H1 (cell line): ENCODE measurements at regions not wholly inside any gene's neighbourhood (a gene's known extent, or its start where the extent isn't known, plus 50 kb on each side); places are given as distances from the start of the nearest gene placed in this dataset.

ENCODE experiments used
- CTCF ChIA-PET: fragments of 300-600 bp; sonication (Branson Sonifier 250); formaldehyde crosslinking; loops from one replicate; lab custom pipeline; 2021; ENCODE audit not compliant: partially characterized antibody; lab: Charles Lee
- POLR2A ChIA-PET: fragments of 300-600 bp; sonication (Branson Sonifier 250); formaldehyde crosslinking; loops from one replicate; lab custom pipeline; 2021; ENCODE audit warnings: inconsistent platforms; ENCODE audit not compliant: partially characterized antibody; lab: Charles Lee
- DNase-seq, 2 experiments: peaks; one replicate each; pipeline versions ENCODE4 v3.0.0 to v3.0.0-alpha.2; 2010 to 2022; ENCODE audit warnings: low spot score in 2 of 2, low read depth in 1 of 2, mixed read lengths in 1 of 2
- FAIRE-seq: peaks from 2 replicates; lab custom pipeline; 2011; peaks lifted over from hg19 to GRCh38; lab: Jason Lieb, UNC
- H2AFZ ChIP-seq: 2 replicates; pipeline ENCODE4 v1.8.1; 2012; ENCODE audit warnings: low read length, inconsistent platforms
- H2AK5ac ChIP-seq: 2 replicates; pipeline ENCODE4 v1.6.1; 2013; ENCODE audit warnings: low read depth, low read length
- H2BK120ac ChIP-seq: replicated peaks from 2 replicates; pipeline ENCODE3; 2013; ENCODE audit warnings: low read depth, low read length, inconsistent platforms
- H2BK12ac ChIP-seq: 2 replicates; pipeline ENCODE4 v1.6.1; 2013; ENCODE audit warnings: low read depth, low read length
- H2BK15ac ChIP-seq: 2 replicates; pipeline ENCODE4 v1.6.1; 2013; ENCODE audit warnings: low read length
- H2BK20ac ChIP-seq: 2 replicates; pipeline ENCODE4 v1.6.1; 2013; ENCODE audit warnings: low read length
- H2BK5ac ChIP-seq: 2 replicates; pipeline ENCODE4 v1.6.1; 2013; ENCODE audit warnings: low read depth, low read length
- H3K14ac ChIP-seq: 2 replicates; pipeline ENCODE4 v1.6.1; 2013; ENCODE audit warnings: inconsistent platforms; ENCODE audit not compliant: insufficient read length
- H3K18ac ChIP-seq: 2 replicates; pipeline ENCODE4 v1.6.1; 2013; ENCODE audit warnings: low read length; ENCODE audit errors: extremely low read depth
- H3K23ac ChIP-seq: 2 replicates; pipeline ENCODE4 v1.6.1; 2013; ENCODE audit warnings: inconsistent platforms; ENCODE audit not compliant: insufficient read length
- H3K23me2 ChIP-seq: 2 replicates; pipeline ENCODE4 v1.6.1; 2013; ENCODE audit warnings: low read depth, low read length
- H3K27ac ChIP-seq: 2 replicates; pipeline ENCODE4 v1.6.1; 2011; ENCODE audit warnings: low read depth, low read length, inconsistent platforms
- H3K27me3 ChIP-seq, 4 experiments: replicated peaks in 1 of 4; 1 replicate in 1 of 4; 2 replicates in 3 of 4; pipeline versions ENCODE4 v1.6.1 to v1.8.1; 2011 to 2013; ENCODE audit warnings: low read length in 3 of 4, mild to moderate bottlenecking in 3 of 4, inconsistent platforms in 2 of 4, mixed read lengths in 2 of 4, moderate library complexity in 1 of 4; ENCODE audit not compliant: control insufficient read depth in 3 of 4, insufficient read depth in 3 of 4; ENCODE audit errors: extremely low read depth in 1 of 4
- H3K36me3 ChIP-seq, 4 experiments: 2 replicates each; pipeline versions ENCODE4 v1.6.1 to v1.8.1; 2011 to 2013; ENCODE audit warnings: mild to moderate bottlenecking in 4 of 4, low read length in 3 of 4, moderate library complexity in 2 of 4, control low read depth in 1 of 4, inconsistent platforms in 1 of 4; ENCODE audit not compliant: insufficient read depth in 4 of 4, control insufficient read depth in 2 of 4
- H3K4ac ChIP-seq: replicated peaks from 2 replicates; pipeline ENCODE3; 2013; ENCODE audit warnings: low read length, low read depth, mixed read lengths, inconsistent platforms; ENCODE audit not compliant: insufficient read length
- H3K4me1 ChIP-seq, 4 experiments: replicated peaks in 1 of 4; 1 replicate in 1 of 4; 2 replicates in 3 of 4; pipeline versions ENCODE4 v1.6.1 to v1.8.1; 2011 to 2013; ENCODE audit warnings: low read length in 3 of 4, inconsistent platforms in 2 of 4, mixed read lengths in 1 of 4; ENCODE audit not compliant: insufficient read depth in 4 of 4, control insufficient read depth in 3 of 4
- H3K4me2 ChIP-seq, 2 experiments: 2 replicates each; pipeline versions ENCODE4 v1.6.1 to v1.8.1; 2011 to 2013; ENCODE audit warnings: low read depth in 2 of 2, low read length in 2 of 2, control low read depth in 1 of 2, inconsistent platforms in 1 of 2, mild to moderate bottlenecking in 1 of 2; ENCODE audit not compliant: insufficient read depth in 1 of 2
- H3K4me3 ChIP-seq, 4 experiments: fragments of 200-600, 300-600 bp in 1 of 4; sonication (generic), shearing (Covaris generic), sonication (Bioruptor Twin) in 1 of 4; 2 replicates each; pipeline versions ENCODE4 v1.5.1 to v1.8.1; 2011 to 2016; ENCODE audit warnings: low read length in 4 of 4, low read depth in 3 of 4, control low read depth in 2 of 4, inconsistent platforms in 2 of 4, mild to moderate bottlenecking in 2 of 4, mixed read lengths in 1 of 4, moderate library complexity in 1 of 4; ENCODE audit not compliant: insufficient read depth in 2 of 4; ENCODE audit errors: extremely low read depth in 1 of 4
- H3K56ac ChIP-seq: replicated peaks from 2 replicates; pipeline ENCODE3; 2013; ENCODE audit warnings: low read depth, mild to moderate bottlenecking, mixed read lengths, low read length, inconsistent platforms; ENCODE audit not compliant: insufficient read length
- H3K79me1 ChIP-seq: 2 replicates; pipeline ENCODE4 v1.6.1; 2013; ENCODE audit warnings: low read depth, low read length, control low read depth
- H3K79me2 ChIP-seq, 2 experiments: 2 replicates each; pipeline versions ENCODE4 v1.6.1 to v1.8.1; 2012 to 2013; ENCODE audit warnings: low read length in 2 of 2, mild to moderate bottlenecking in 2 of 2, inconsistent platforms in 1 of 2; ENCODE audit not compliant: insufficient read depth in 2 of 2, control insufficient read depth in 1 of 2
- H3K9ac ChIP-seq, 4 experiments: replicated peaks in 1 of 4; 1 replicate in 1 of 4; 2 replicates in 3 of 4; pipeline versions ENCODE4 v1.6.1 to v1.8.1; 2011 to 2013; ENCODE audit warnings: low read depth in 3 of 4, low read length in 3 of 4, control low read depth in 2 of 4, mild to moderate bottlenecking in 2 of 4, moderate library complexity in 2 of 4, inconsistent platforms in 1 of 4; ENCODE audit errors: extremely low read depth in 1 of 4
- H3K9me3 ChIP-seq, 2 experiments: 2 replicates each; pipeline versions ENCODE4 v1.6.1 to v1.8.1; 2012 to 2013; ENCODE audit warnings: mild to moderate bottlenecking in 2 of 2, moderate library complexity in 2 of 2, control low read depth in 1 of 2, inconsistent platforms in 1 of 2, low read depth in 1 of 2, low read length in 1 of 2, mixed read lengths in 1 of 2; ENCODE audit not compliant: insufficient read depth in 2 of 2
- H4K20me1 ChIP-seq, 2 experiments: replicated peaks in 1 of 2; 2 replicates each; pipeline versions ENCODE3 to v1.8.1; 2011 to 2013; ENCODE audit warnings: inconsistent platforms in 2 of 2, low read length in 2 of 2, mild to moderate bottlenecking in 1 of 2; ENCODE audit not compliant: insufficient read depth in 2 of 2, control insufficient read depth in 1 of 2
- H4K5ac ChIP-seq: 2 replicates; pipeline ENCODE4 v1.6.1; 2013; ENCODE audit warnings: low read length, low read depth, mixed read lengths, inconsistent platforms; ENCODE audit not compliant: insufficient read length
- H4K8ac ChIP-seq: 2 replicates; pipeline ENCODE4 v1.8.0; 2013; ENCODE audit warnings: mild to moderate bottlenecking, moderate library complexity, low read length, inconsistent platforms; ENCODE audit not compliant: insufficient read depth; ENCODE audit errors: extremely low read depth
- H4K91ac ChIP-seq: replicated peaks from 2 replicates; pipeline ENCODE3; 2013; ENCODE audit warnings: low read length, mixed read lengths, inconsistent platforms; ENCODE audit not compliant: insufficient read length
- TBP ChIP-seq: IDR thresholded peaks from 2 replicates; pipeline ENCODE4 v1.6.1; 2011; ENCODE audit warnings: low read depth, low read length, improper control_type of control experiment
- WGBS, 2 experiments: shearing (Covaris generic) in 1 of 2; methylation state at CpG; one replicate each; pipeline versions ENCODE4 v1.1.6 to v1.1.7; 2013 to 2015; ENCODE audit warnings: low lambda C conversion rate in 2 of 2, mixed read lengths in 2 of 2, inconsistent platforms in 1 of 2, low coverage in 1 of 2, missing lambda C conversion rate in 1 of 2; ENCODE audit not compliant: insufficient replicate concordance in 2 of 2, insufficient coverage in 1 of 2, insufficient read length in 1 of 2; ENCODE audit errors: extremely low coverage in 1 of 2, missing lambda C conversion rate in 1 of 2; 5-methylcytosine and 5-hydroxymethylcytosine counted together

- Histone ChIP-seq H4K5ac (no peak overlapping the region), H3K4ac (no peak overlapping the region), H3K9me3 (no peaks in the 10 kb centered on the region), H3K4me2 (no peak overlapping the region), H2BK120ac (no peak overlapping the region), H2BK15ac (no peak overlapping the region), H3K27ac (no peak overlapping the region), H3K4me3 (no peak overlapping the region), H3K23ac (no peak overlapping the region), H3K79me2 (no peaks in the 10 kb centered on the region), H2AK5ac (no peak overlapping the region), H3K4me1 (no peaks in the 10 kb centered on the region; a peak in 1 of 7 replicates), H3K27me3 (no peaks in the 10 kb centered on the region), H3K56ac (no peak overlapping the region), H3K79me1 (no peaks in the 10 kb centered on the region), H2AFZ (no peak overlapping the region), H3K14ac (no peak overlapping the region), H3K23me2 (no peaks in the 10 kb centered on the region), H4K20me1 (no peaks in the 10 kb centered on the region), H2BK12ac (no peak overlapping the region), H2BK20ac (no peak overlapping the region), H4K91ac (no peak overlapping the region), H4K8ac (no peak overlapping the region), H3K36me3 (no peaks in the 10 kb centered on the region; a peak in 1 of 8 replicates), H3K18ac (no peak overlapping the region), H2BK5ac (no peak overlapping the region), H3K9ac (no peak overlapping the region)
- DNase-seq, result no peak
- FAIRE-seq, result no peak
- 82% methylated on average over 2 of the region's 2 CpGs; no CpG with 5 or more reads in 1 of the 2 experiments for WGBS, 2 experiments
- ChIA-PET CTCF (no interaction called here), POLR2A (no interaction called here)
- TF ChIP-seq TBP, result no peak
These were observed 178.2 kb downstream of the KLF12 start for GRCh38 chr13:73955977-73956500.
